MCF 10A (cell line): ENCODE measurements at regions not wholly inside any gene's neighbourhood (a gene's known extent, or its start where the extent isn't known, plus 50 kb on each side); places are given as distances from the start of the nearest gene placed in this dataset.

ENCODE experiments used
- BruUV-seq: library from RNA; stranded (reverse); fragments of 400-500 nt; replicated peaks from 2 replicates; lab custom pipeline; 2021; lab: Mats Ljungman, UMichigan
- CTCF ChIA-PET: fragments of 300-600 bp; sonication (Branson Sonifier 250); formaldehyde crosslinking; extraction: SDS; loops from one replicate; lab custom pipeline; 2021; ENCODE audit warnings: antibody characterized with exemption, inconsistent platforms; lab: Yijun Ruan, JAX
- POLR2A ChIA-PET: fragments of 300-600, 350-650 bp; sonication (Branson Sonifier 250); formaldehyde crosslinking; extraction: SDS; loops from one replicate; lab custom pipeline; 2020; ENCODE audit warnings: antibody characterized with exemption, inconsistent platforms; lab: Yijun Ruan, JAX
- DNase-seq: peaks from one replicate; pipeline ENCODE4 v3.0.0-alpha.2; 2018; ENCODE audit not compliant: unreplicated experiment
- H3K27ac Mint-ChIP-seq: one replicate; pipeline ENCODE4 v1.8.0; 2022; ENCODE audit warnings: mild to moderate bottlenecking, low read depth, mixed read lengths; ENCODE audit not compliant: unreplicated experiment
- H3K27me3 Mint-ChIP-seq: one replicate; pipeline ENCODE4 v1.8.0; 2022; ENCODE audit warnings: mixed read lengths; ENCODE audit not compliant: insufficient read depth, unreplicated experiment
- H3K36me3 Mint-ChIP-seq: one replicate; pipeline ENCODE4 v1.8.0; 2022; ENCODE audit warnings: mild to moderate bottlenecking, moderate library complexity, mixed read lengths; ENCODE audit not compliant: insufficient read depth, unreplicated experiment
- H3K4me1 Mint-ChIP-seq: one replicate; pipeline ENCODE4 v1.8.0; 2022; ENCODE audit warnings: mixed read lengths; ENCODE audit not compliant: insufficient read depth, unreplicated experiment
- H3K4me3 Mint-ChIP-seq: one replicate; pipeline ENCODE4 v1.8.0; 2022; ENCODE audit warnings: mild to moderate bottlenecking, moderate library complexity, mixed read lengths; ENCODE audit not compliant: unreplicated experiment
- H3K9me3 Mint-ChIP-seq: one replicate; pipeline ENCODE4 v1.8.0; 2022; ENCODE audit warnings: mixed read lengths; ENCODE audit not compliant: unreplicated experiment
- CTCF ChIP-seq: fragments of 200-600 bp; IDR thresholded peaks from one replicate; pipeline ENCODE4 v1.8.0; 2022; ENCODE audit warnings: antibody characterized with exemption, mild to moderate bottlenecking; ENCODE audit not compliant: unreplicated experiment
- intact Hi-C: fragments of 100-400 bp; cut with micrococcal nuclease; formaldehyde crosslinking; loops from 2 replicates; pipeline ENCODE4 v1.14.1; 2022

- Mint-ChIP-seq H3K4me3 (no peak overlapping the region), H3K9me3 (peaks cover 12% of the 10 kb centered on the region), H3K27ac (no peak overlapping the region), H3K4me1 (no peaks in the 10 kb centered on the region), H3K36me3 (no peaks in the 10 kb centered on the region), H3K27me3 (no peaks in the 10 kb centered on the region)
- ChIA-PET CTCF (no interaction called here), POLR2A (no interaction called here)
- no peak for DNase-seq
- no TSS peak for BruUV-seq
- TF ChIP-seq CTCF: no peak
- intact Hi-C loops: no loop called here
These were observed 1042.8 kb downstream of the BRD1 start for GRCh38 chr22:48784701-48785503.

- no TSS peak for BruUV-seq
- intact Hi-C loops: no loop called here
- DNase-seq: no peak
- no peak overlapping the region for H3K4me3 Mint-ChIP-seq
- H3K9me3 Mint-ChIP-seq: peaks cover 20% of the 10 kb centered on the region
- H3K36me3 Mint-ChIP-seq: no peaks in the 10 kb centered on the region
- H3K4me1 Mint-ChIP-seq: no peaks in the 10 kb centered on the region
- no peaks in the 10 kb centered on the region for H3K27me3 Mint-ChIP-seq
- POLR2A ChIA-PET: no interaction called here
- CTCF ChIA-PET: interaction anchor here (0.6 kb wide), 1 partner anchor 54 kb away, joined by 3 read pairs; no protein-coding TSS in a partner anchor
- H3K27ac Mint-ChIP-seq: no peak overlapping the region
- TF ChIP-seq CTCF: no peak
These were observed 1043.8 kb downstream of the BRD1 start for GRCh38 chr22:48783821-48784266.

- intact Hi-C loops: no loop called here
- Mint-ChIP-seq H3K27me3 (no peaks in the 10 kb centered on the region), H3K4me3 (no peak overlapping the region), H3K9me3 (peaks cover 20% of the 10 kb centered on the region), H3K27ac (no peak overlapping the region), H3K36me3 (no peaks in the 10 kb centered on the region), H3K4me1 (no peaks in the 10 kb centered on the region)
- BruUV-seq: no TSS peak
- ChIA-PET POLR2A (no interaction called here), CTCF (interaction anchor here (0.6 to 1.0 kb wide), 2 partner anchors 8 to 55 kb away, joined by 3 read pairs; no protein-coding TSS in a partner anchor)
- TF ChIP-seq CTCF: no peak
- DNase-seq: no peak
These were observed 1044.7 kb downstream of the BRD1 start for GRCh38 chr22:48782811-48783511.

GRCh38 chr22:48782326-48782725 lies 1045.3 kb downstream of the BRD1 start:
- intact Hi-C loops: no loop called here
- no peaks in the 10 kb centered on the region for H3K27me3 Mint-ChIP-seq
- H3K36me3 Mint-ChIP-seq: no peaks in the 10 kb centered on the region
- no peak for DNase-seq
- no peak overlapping the region for H3K27ac Mint-ChIP-seq
- ChIA-PET CTCF (no interaction called here), POLR2A (no interaction called here)
- BruUV-seq: no TSS peak
- peaks cover 20% of the 10 kb centered on the region for H3K9me3 Mint-ChIP-seq
- no peak for TF ChIP-seq CTCF
- H3K4me1 Mint-ChIP-seq: no peaks in the 10 kb centered on the region
- H3K4me3 Mint-ChIP-seq: no peak overlapping the region
